MM.1S (cell line): ENCODE measurements at regions not wholly inside any gene's neighbourhood (a gene's known extent, or its start where the extent isn't known, plus 50 kb on each side); places are given as distances from the start of the nearest gene placed in this dataset.

Source experiments
- DNase-seq: peaks from one replicate; pipeline ENCODE4 v3.0.0-alpha.2; 2015
- H2AFZ ChIP-seq: fragments of 300-600 bp; sonication (generic); 2 replicates; pipeline ENCODE4 v1.6.0; 2016; ENCODE audit warnings: antibody characterized with exemption, low read length
- H3F3A ChIP-seq: fragments of 300-600 bp; sonication (generic); 2 replicates; pipeline ENCODE4 v1.6.1; 2016; ENCODE audit warnings: mild to moderate bottlenecking, antibody characterized with exemption, low read length, moderate library complexity, mixed read lengths; ENCODE audit not compliant: insufficient read depth
- H3K27ac ChIP-seq: fragments of 300-600 bp; sonication (generic); 2 replicates; pipeline ENCODE4 v1.5.1; 2016; ENCODE audit warnings: mild to moderate bottlenecking, low read length
- H3K27me3 ChIP-seq: fragments of 300-600 bp; sonication (generic); replicated peaks from 2 replicates; pipeline ENCODE4 v1.6.0; 2016; ENCODE audit warnings: low read length; ENCODE audit not compliant: insufficient read depth
- H3K36me3 ChIP-seq: fragments of 300-600 bp; sonication (generic); replicated peaks from 2 replicates; pipeline ENCODE4 v1.6.1; 2016; ENCODE audit warnings: mild to moderate bottlenecking, low read length, mixed read lengths; ENCODE audit not compliant: insufficient read depth
- H3K4me1 ChIP-seq: fragments of 300-600 bp; sonication (generic); 2 replicates; pipeline ENCODE4 v1.6.1; 2016; ENCODE audit warnings: low read length, mixed read lengths
- H3K4me2 ChIP-seq: fragments of 300-600 bp; sonication (generic); 2 replicates; pipeline ENCODE4 v1.6.0; 2016; ENCODE audit warnings: low read depth, low read length
- H3K4me3 ChIP-seq: fragments of 300-600 bp; sonication (generic); 2 replicates; pipeline ENCODE4 v1.5.1; 2016; ENCODE audit warnings: low read length, mixed read lengths
- H3K79me2 ChIP-seq: fragments of 300-600 bp; sonication (generic); 2 replicates; pipeline ENCODE4 v1.6.1; 2016; ENCODE audit warnings: mixed run types, low read length, mixed read lengths
- H3K9ac ChIP-seq: fragments of 300-600 bp; sonication (generic); 2 replicates; pipeline ENCODE4 v1.6.1; 2016; ENCODE audit warnings: low read length, mixed read lengths
- H3K9me2 ChIP-seq: fragments of 300-600 bp; sonication (generic); replicated peaks from 2 replicates; pipeline ENCODE4 v1.6.1; 2016; ENCODE audit warnings: mild to moderate bottlenecking, low read length, mixed read lengths; ENCODE audit not compliant: insufficient read depth
- H3K9me3 ChIP-seq: fragments of 300-600 bp; sonication (generic); replicated peaks from 2 replicates; pipeline ENCODE4 v1.6.1; 2016; ENCODE audit warnings: mild to moderate bottlenecking, low read length, mixed read lengths; ENCODE audit not compliant: insufficient read depth
- H4K20me1 ChIP-seq: fragments of 300-600 bp; sonication (generic); 2 replicates; pipeline ENCODE4 v1.6.1; 2016; ENCODE audit warnings: mild to moderate bottlenecking, low read length, moderate library complexity, mixed read lengths; ENCODE audit not compliant: insufficient read depth
- EZH2 ChIP-seq: fragments of 300-600 bp; sonication (generic); optimal IDR thresholded peaks from 2 replicates; pipeline ENCODE3; 2017; ENCODE audit warnings: low read depth, mild to moderate bottlenecking, antibody characterized with exemption, low read length, mixed read lengths
- EZH2phosphoT487 ChIP-seq: fragments of 300-600 bp; sonication (generic); IDR thresholded peaks from 2 replicates; pipeline ENCODE4 v1.6.1; 2018; ENCODE audit warnings: antibody characterized with exemption, low read length
- TF ChIP-seq, protein P1 (sequence below): fragments of 300-600 bp; sonication (generic); IDR thresholded peaks from 2 replicates; pipeline ENCODE4 v1.5.1; 2016; ENCODE audit warnings: antibody characterized with exemption, low read length, mixed read lengths

DNA sequence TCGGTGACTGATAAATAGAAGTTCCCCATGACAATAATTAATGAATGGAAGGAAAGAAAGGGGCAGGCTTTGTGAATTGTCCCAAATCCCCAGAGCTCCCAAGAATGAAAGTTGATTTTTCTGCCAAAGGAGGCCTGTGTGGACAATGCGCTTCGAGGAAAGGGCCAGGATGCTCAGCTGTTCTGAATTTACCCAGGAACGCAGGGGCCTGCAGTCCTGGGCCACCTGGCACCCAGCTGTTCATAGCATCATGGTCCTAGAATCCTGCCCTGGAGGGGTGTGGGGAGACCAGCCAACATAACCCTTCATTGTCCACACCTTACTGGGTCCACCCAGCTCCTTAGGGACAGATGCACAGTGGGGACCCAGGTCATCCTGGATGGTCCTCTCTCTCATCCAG is 587.5 kb downstream of the BCL11B start:
- H3K36me3 ChIP-seq = no peaks in the 10 kb centered on the region
- no peak overlapping the region for H3K27ac ChIP-seq
- no peaks in the 10 kb centered on the region for H4K20me1 ChIP-seq
- H3F3A ChIP-seq = no peaks in the 10 kb centered on the region
- H3K4me1 ChIP-seq = no peaks in the 10 kb centered on the region
- no peak overlapping the region for H3K4me2 ChIP-seq
- no peak overlapping the region for H2AFZ ChIP-seq
- DNase-seq = no peak
- H3K9me3 ChIP-seq = no peaks in the 10 kb centered on the region
- H3K9ac ChIP-seq = no peak overlapping the region
- no peaks in the 10 kb centered on the region for H3K79me2 ChIP-seq
- no peak overlapping the region for H3K4me3 ChIP-seq
- H3K27me3 ChIP-seq = no peaks in the 10 kb centered on the region
- H3K9me2 ChIP-seq = no peaks in the 10 kb centered on the region
- TF ChIP-seq, protein P1, sequence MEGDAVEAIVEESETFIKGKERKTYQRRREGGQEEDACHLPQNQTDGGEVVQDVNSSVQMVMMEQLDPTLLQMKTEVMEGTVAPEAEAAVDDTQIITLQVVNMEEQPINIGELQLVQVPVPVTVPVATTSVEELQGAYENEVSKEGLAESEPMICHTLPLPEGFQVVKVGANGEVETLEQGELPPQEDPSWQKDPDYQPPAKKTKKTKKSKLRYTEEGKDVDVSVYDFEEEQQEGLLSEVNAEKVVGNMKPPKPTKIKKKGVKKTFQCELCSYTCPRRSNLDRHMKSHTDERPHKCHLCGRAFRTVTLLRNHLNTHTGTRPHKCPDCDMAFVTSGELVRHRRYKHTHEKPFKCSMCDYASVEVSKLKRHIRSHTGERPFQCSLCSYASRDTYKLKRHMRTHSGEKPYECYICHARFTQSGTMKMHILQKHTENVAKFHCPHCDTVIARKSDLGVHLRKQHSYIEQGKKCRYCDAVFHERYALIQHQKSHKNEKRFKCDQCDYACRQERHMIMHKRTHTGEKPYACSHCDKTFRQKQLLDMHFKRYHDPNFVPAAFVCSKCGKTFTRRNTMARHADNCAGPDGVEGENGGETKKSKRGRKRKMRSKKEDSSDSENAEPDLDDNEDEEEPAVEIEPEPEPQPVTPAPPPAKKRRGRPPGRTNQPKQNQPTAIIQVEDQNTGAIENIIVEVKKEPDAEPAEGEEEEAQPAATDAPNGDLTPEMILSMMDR = no peak
- TF ChIP-seq EZH2phosphoT487 (no peak), EZH2 (no peak)

DNA sequence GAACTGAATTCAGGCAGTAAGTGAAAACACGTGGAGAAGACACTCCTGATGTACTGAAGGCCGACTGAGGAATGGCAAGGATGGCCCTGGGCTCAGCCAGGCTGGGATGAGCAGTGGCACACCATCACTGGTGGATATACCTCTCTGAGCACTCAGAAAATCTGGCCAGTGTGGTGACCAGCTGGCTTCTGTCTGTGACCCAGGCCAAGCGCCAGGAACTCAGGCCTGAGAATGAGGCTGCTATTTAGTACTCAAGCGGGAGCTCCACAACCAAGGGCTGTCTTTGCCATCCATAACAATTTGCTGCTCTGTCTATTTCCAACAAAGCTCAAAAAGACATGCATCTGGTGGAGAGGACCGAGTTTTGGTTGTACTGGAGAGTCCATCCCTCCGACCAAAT is 586.3 kb downstream of the BCL11B start:
- TF ChIP-seq EZH2phosphoT487 (no peak), EZH2 (no peak)
- TF ChIP-seq, protein P1 = no peak
- H3K4me1 ChIP-seq = no peaks in the 10 kb centered on the region
- no peak overlapping the region for H3K27ac ChIP-seq

DNA sequence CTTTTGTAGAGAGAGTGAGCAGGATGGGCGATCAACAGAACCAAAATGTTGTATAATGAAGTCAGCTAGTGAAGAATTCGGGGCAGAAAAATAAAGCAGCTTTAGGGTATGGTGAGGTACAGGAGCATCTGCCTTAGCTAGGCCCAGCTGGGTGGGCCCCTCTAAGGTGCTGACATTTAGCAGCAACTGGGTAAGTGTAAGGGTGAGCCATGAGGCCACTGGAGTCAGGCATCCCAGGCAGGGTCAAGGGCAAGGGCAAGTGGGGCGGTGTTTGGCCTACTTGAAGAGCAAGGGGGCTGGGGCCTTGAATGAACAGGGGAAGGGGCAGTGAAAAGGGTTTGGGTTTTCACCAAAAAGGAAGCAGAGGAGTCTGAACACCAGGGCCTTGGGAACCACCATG is 583.6 kb downstream of the BCL11B start:
- no peak for DNase-seq
- no peaks in the 10 kb centered on the region for H3K4me1 ChIP-seq
- H3K79me2 ChIP-seq = no peaks in the 10 kb centered on the region

More for the DNA sequence above, 586.3 kb downstream of the BCL11B start:
- no peaks in the 10 kb centered on the region for H3K27me3 ChIP-seq
- H3K4me3 ChIP-seq = no peak overlapping the region
- no peaks in the 10 kb centered on the region for H3K36me3 ChIP-seq
- no peaks in the 10 kb centered on the region for H3F3A ChIP-seq
- no peaks in the 10 kb centered on the region for H3K9me2 ChIP-seq
- no peak overlapping the region for H3K9ac ChIP-seq
- H4K20me1 ChIP-seq = no peaks in the 10 kb centered on the region
- DNase-seq = no peak
- H3K79me2 ChIP-seq = no peaks in the 10 kb centered on the region
- no peaks in the 10 kb centered on the region for H3K9me3 ChIP-seq
- no peak overlapping the region for H2AFZ ChIP-seq
- H3K4me2 ChIP-seq = no peak overlapping the region

More for the DNA sequence above, 583.6 kb downstream of the BCL11B start:
- H2AFZ ChIP-seq = no peak overlapping the region
- H4K20me1 ChIP-seq = no peaks in the 10 kb centered on the region
- H3K4me3 ChIP-seq = no peak overlapping the region
- TF ChIP-seq, protein P1 = no peak
- TF ChIP-seq EZH2phosphoT487 = no peak
- TF ChIP-seq EZH2 = no peak
- H3K27me3 ChIP-seq = no peaks in the 10 kb centered on the region
- H3K9me2 ChIP-seq = no peaks in the 10 kb centered on the region
- no peaks in the 10 kb centered on the region for H3K9me3 ChIP-seq
- no peak overlapping the region for H3K9ac ChIP-seq
- no peaks in the 10 kb centered on the region for H3K36me3 ChIP-seq
- no peak overlapping the region for H3K27ac ChIP-seq
- H3K4me2 ChIP-seq = no peak overlapping the region
- no peaks in the 10 kb centered on the region for H3F3A ChIP-seq
